ES-I3 (cell line): ENCODE measurements at regions not wholly inside any gene's neighbourhood (a gene's known extent, or its start where the extent isn't known, plus 50 kb on each side); places are given as distances from the start of the nearest gene placed in this dataset.

Experiments used
- H3K36me3 ChIP-seq: 2 replicates; pipeline ENCODE4 v1.6.1; 2013; ENCODE audit warnings: mild to moderate bottlenecking, low read length, control low read depth, moderate library complexity; ENCODE audit not compliant: insufficient read depth
- H3K4me1 ChIP-seq: 2 replicates; pipeline ENCODE4 v1.6.1; 2013; ENCODE audit warnings: mild to moderate bottlenecking, control low read depth, low read length; ENCODE audit not compliant: insufficient read depth
- H3K9ac ChIP-seq: 2 replicates; pipeline ENCODE4 v1.6.1; 2013; ENCODE audit warnings: low read depth, mild to moderate bottlenecking, low read length, moderate library complexity
- H3K9me3 ChIP-seq: 2 replicates; pipeline ENCODE4 v1.6.1; 2013; ENCODE audit warnings: mild to moderate bottlenecking, low read length, moderate library complexity; ENCODE audit not compliant: control insufficient read depth, insufficient read depth

DNA sequence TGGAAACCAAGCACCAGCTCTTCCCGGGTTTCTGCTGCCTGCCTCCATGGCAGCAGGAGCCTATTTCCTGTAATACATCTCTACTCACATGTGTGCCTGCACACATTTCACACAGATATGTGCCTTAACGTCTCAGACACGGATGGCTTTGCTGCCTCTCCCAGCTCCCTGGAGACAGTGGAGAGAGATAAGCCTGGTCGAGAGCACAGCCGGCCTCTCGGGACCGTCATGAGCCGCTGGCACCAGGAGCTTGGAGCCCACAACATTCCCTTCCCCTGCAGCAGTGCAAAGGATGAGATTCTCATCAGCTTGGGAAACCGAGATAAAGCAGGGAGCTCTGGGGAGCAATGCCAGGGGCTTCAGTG, 587.7 kb downstream of the BRD1 start:
- Histone ChIP-seq H3K36me3 (no peaks in the 10 kb centered on the region), H3K9me3 (no peaks in the 10 kb centered on the region), H3K4me1 (no peaks in the 10 kb centered on the region), H3K9ac (no peak overlapping the region)

DNA sequence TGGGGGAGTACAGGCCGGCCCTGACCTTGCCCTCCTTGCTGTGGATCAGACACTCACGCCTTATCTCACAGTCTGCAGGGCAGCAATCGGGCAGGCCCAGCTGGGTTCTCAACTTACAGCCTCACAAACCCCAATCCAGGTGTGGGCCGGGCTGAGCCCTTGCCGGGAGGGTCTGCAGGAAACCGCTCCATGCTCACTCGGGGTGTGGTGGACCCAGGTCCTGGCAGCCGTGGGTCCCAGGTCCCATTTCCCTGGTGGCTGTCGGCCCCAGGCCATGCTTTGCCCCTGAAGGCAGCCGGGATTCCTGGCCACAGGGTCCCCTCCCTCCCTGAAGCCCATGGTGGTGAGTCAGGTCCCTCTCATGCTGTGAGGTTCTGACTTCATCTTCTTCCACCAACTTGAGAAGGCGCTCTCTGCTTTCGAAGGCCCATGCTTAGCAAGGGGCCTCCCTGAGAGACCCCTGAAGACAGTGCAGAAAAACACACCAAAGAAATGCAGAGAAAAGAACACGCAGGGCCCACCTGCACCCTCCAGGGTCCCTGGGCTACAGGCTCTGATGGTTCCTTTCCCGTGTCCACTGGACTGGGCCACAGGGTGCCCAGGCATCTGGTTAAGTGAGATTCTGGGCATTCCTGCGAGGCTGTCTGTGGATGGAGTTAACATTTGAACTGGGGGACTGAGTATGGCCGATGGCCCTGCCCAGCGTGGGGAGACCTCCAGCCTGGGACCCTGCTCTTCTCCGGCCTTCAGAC, 588.2 kb downstream of the BRD1 start:
- Histone ChIP-seq H3K36me3 (no peaks in the 10 kb centered on the region), H3K9me3 (no peaks in the 10 kb centered on the region), H3K9ac (no peak overlapping the region), H3K4me1 (no peaks in the 10 kb centered on the region)

- no peak overlapping the region for H3K9ac ChIP-seq
- no peaks in the 10 kb centered on the region for H3K36me3 ChIP-seq
- H3K9me3 ChIP-seq, result no peaks in the 10 kb centered on the region
- H3K4me1 ChIP-seq, result no peaks in the 10 kb centered on the region
Measured at GRCh38 chr22:49238181-49239141, 589.2 kb downstream of the BRD1 start.

DNA sequence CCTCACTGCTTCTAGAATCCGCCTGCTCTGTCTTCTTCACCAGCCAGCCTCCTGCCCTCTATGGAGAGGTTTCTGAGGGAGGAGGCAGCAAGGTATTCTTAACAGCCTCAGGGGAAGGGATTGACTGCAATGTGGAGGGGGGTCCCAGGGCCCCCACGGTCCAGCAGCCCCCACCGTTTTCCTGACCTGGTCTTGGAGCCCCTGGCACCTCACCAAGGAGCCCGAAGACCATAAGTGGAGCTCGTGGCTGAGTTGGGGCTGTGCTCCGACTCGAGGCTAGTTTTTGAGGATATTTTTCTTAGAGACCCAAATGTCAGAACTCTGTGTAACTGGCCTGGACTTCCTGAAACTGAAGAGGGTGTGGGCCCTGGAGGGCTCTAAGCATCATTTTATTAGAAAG, 590.0 kb downstream of the BRD1 start:
- Histone ChIP-seq H3K36me3 (no peaks in the 10 kb centered on the region), H3K9ac (no peak overlapping the region), H3K4me1 (no peaks in the 10 kb centered on the region), H3K9me3 (no peaks in the 10 kb centered on the region)

GRCh38 chr22:49237279-49237678, 590.4 kb downstream of the BRD1 start:
- no peak overlapping the region for H3K9ac ChIP-seq

DNA sequence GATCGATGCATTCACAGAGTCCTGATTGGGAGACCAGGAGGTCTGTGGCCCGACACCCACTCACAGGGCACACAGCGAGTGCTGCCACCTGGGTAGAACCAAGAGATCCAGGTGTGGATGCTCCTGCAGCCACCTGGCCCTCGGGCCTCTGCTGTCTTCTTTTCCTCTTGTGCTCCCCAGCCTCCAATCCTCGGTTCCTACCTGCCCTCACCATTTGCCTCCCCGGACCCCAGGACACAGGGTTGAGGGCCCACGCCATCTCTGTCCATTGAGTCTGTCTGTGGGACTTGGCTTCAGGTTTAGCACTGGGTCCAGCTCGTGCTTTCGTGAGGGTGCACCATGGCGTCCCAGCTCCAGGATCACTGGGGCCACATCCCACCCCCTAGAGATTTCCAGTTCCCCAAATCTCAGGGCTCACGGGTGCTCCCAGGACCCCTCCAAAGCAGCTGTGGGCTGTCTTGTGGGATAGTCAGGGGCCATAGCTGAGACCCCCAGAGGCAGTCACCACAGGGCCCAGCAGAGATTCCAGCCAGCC, 591.1 kb downstream of the BRD1 start:
- H3K9me3 ChIP-seq, result no peaks in the 10 kb centered on the region
- H3K36me3 ChIP-seq, result no peaks in the 10 kb centered on the region
- H3K4me1 ChIP-seq, result no peaks in the 10 kb centered on the region
- no peak overlapping the region for H3K9ac ChIP-seq

More at GRCh38 chr22:49237279-49237678, 590.4 kb downstream of the BRD1 start:
- Histone ChIP-seq H3K9me3 (no peaks in the 10 kb centered on the region), H3K4me1 (no peaks in the 10 kb centered on the region), H3K36me3 (no peaks in the 10 kb centered on the region)

DNA sequence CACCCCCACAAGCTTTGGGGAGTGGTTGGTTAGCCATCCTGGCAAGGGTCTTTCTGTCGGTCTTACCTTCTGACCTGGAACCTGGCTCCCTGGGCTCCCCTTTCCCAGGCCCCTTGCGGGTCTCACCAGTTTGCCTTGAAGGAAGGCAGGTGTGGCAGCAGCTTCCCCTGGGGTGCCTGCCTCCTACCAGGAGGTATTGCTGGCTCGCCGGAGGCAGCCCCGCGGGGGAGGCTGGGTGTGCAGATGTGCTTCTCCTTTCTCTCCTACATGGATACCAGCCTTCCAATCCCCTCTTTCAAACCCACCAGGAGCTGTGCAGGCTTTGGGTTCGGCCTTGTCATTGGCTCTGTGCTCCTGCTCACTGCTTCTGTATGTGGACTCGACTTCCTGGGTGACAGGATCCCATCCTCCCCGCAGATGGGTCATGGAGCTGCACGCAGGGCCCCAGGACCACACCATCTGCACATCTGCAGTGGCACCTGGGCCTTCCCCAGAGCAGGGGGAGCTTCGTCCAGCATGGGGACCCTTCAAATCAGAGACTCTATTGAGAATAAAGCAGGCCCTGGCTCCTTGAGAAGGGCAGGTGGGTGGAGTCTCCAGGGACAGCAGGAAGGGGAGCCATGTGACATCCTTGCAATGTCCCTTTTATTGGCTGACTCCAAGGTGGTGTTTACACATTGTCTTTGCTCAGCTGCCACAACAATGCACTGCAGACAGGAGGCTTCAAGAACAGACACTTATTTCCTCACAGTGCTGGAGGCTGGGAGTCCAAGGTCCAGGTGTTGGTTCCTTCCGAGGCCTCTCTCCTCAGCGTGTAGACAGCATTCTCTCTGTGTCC, 592.0 kb downstream of the BRD1 start:
- Histone ChIP-seq H3K36me3 (no peaks in the 10 kb centered on the region), H3K9ac (no peak overlapping the region), H3K9me3 (no peaks in the 10 kb centered on the region), H3K4me1 (no peaks in the 10 kb centered on the region)

DNA sequence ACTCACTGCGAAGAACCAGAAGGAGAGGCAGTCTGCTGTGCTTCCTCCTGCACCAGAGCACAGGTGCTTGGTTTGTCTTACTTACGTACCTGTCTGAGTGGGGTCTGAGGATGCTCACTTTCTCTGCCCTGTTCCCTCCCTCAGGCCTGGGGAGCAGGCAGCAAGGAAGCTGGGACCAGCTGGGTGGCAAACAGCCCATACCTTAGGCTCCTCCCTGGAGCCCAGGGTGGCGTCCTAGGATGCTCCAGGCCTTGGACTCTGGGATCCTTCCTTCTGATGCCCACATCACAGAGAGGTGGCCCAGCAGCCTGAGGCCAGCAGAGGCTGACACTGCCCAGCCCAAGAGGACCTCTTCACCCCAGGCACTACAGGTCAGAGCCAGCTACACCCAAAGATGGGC, 593.2 kb downstream of the BRD1 start:
- H3K36me3 ChIP-seq, result no peaks in the 10 kb centered on the region
- no peaks in the 10 kb centered on the region for H3K4me1 ChIP-seq
- H3K9ac ChIP-seq, result no peak overlapping the region
- H3K9me3 ChIP-seq, result no peaks in the 10 kb centered on the region

DNA sequence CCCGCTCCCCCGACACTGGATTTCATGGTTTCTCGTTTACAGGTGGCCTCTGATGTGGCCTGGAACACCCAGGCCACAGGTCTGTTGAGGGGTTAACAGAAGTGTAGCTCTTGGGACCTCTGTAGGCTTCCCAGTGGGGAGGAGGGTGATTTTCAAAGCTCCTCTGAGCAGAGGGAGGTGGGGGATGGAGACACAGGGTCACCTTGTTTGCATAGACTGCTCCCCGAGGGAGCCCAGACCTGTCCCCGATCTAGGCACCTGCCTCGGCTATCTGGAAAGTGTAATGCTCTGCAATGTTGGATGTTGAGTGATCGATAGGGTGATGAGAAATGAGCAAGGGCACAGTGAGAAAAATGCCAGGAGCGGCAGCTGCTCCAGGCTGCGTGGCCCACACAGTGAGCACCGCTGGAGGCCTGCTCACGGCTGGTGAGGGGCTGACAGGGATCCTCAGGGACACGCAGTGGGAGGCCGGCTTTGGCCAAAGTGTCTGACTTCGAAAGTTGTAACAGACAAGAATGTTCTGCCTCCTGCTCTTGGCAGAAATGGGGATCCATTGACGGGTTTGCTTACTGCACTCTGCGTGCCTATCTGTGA, 594.1 kb downstream of the BRD1 start:
- Histone ChIP-seq H3K4me1 (no peaks in the 10 kb centered on the region), H3K36me3 (no peaks in the 10 kb centered on the region), H3K9me3 (no peaks in the 10 kb centered on the region), H3K9ac (no peak overlapping the region)

DNA sequence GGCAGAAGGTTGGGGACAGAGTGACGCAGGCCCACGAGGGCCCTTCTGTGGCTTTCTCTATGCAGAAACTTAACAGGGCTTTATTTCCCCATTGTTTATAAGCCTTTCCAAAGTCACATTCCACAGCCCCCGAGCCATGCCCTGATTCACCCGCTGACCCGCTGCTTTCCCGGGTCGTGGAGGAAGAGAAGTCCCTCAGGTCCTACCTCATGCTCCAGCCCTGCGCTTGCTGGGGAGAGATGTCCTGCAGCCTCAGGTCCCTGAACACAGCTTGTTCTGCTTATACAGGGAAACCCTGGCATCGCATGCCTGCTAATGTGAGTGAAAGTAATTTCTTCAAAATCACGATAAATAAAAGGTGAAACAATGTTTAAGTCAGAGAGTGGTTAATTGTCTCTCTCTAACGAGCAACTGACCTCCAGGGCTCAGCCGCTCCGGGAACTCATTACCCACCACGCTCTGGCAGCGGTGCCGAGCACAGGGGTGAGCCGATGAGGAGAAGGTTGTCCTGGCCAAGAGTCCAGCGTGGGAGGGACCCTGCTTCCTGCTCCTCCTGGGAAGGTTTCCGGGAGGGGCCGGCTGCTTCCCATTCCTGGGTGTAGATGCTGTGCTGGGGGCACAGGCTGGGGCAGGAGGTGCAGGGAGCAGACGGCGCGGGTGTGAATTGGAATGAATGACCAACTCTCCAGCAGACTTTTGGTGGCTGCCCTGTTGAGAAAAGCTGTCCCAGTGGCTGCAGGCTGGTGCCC, 595.2 kb downstream of the BRD1 start:
- Histone ChIP-seq H3K9me3 (no peaks in the 10 kb centered on the region), H3K36me3 (no peaks in the 10 kb centered on the region), H3K4me1 (no peaks in the 10 kb centered on the region), H3K9ac (no peak overlapping the region)

GRCh38 chr22:49230194-49230577, 597.5 kb downstream of the BRD1 start:
- no peaks in the 10 kb centered on the region for H3K9me3 ChIP-seq
- no peaks in the 10 kb centered on the region for H3K36me3 ChIP-seq
- H3K9ac ChIP-seq, result no peak overlapping the region
- no peaks in the 10 kb centered on the region for H3K4me1 ChIP-seq

GRCh38 chr22:49229483-49230193, 598.0 kb downstream of the BRD1 start:
- Histone ChIP-seq H3K4me1 (no peaks in the 10 kb centered on the region), H3K9me3 (no peaks in the 10 kb centered on the region)

More at GRCh38 chr22:49229483-49230193, 598.0 kb downstream of the BRD1 start:
- no peak overlapping the region for H3K9ac ChIP-seq
- no peaks in the 10 kb centered on the region for H3K36me3 ChIP-seq
